Esophagus squamous epithelium (tissue), 4 donors: ENCODE measurements at regions not wholly inside any gene's neighbourhood (a gene's known extent, or its start where the extent isn't known, plus 50 kb on each side); places are given as distances from the start of the nearest gene placed in this dataset.

Experiments
- CTCF ChIP-seq, 6 experiments: fragments of 450-650 bp in 4 of 6; fragments of 200-600 bp in 2 of 6; sonication (generic) in 2 of 6; IDR thresholded peaks; one replicate each; pipeline ENCODE4 v1.5.1; 2016 to 2019; ENCODE audit warnings: antibody characterized with exemption in 6 of 6, mild to moderate bottlenecking in 4 of 6, moderate library complexity in 4 of 6
- POLR2A ChIP-seq, 4 donors: fragments of 450-650 bp; IDR thresholded peaks; one replicate each; pipeline ENCODE4 v1.6.1; 2017; ENCODE audit warnings: antibody characterized with exemption in 4 of 4, mild to moderate bottlenecking in 4 of 4, moderate library complexity in 3 of 4

- TF ChIP-seq CTCF (IDR thresholded peaks at IDR 0.05) (no peak), POLR2A (IDR thresholded peaks at IDR 0.05) (no peak)
Measured at GRCh38 chr14:65260786-65261185, 151.7 kb upstream of the FUT8 start.
